Mammary epithelial cell (primary cell): ENCODE measurements at regions not wholly inside any gene's neighbourhood (a gene's known extent, or its start where the extent isn't known, plus 50 kb on each side); places are given as distances from the start of the nearest gene placed in this dataset.

ENCODE experiments used
- CTCF ChIP-seq, 2 donors: IDR thresholded peaks in 1 of 2; conservative IDR thresholded peaks in 1 of 2; 2 replicates each; pipeline ENCODE4 v1.5.1; 2011 to 2012; ENCODE audit warnings: inconsistent platforms in 2 of 2, low read length in 2 of 2, mild to moderate bottlenecking in 2 of 2, control low read depth in 1 of 2, low read depth in 1 of 2; ENCODE audit not compliant: insufficient read depth in 1 of 2; ENCODE audit errors: extremely low read depth in 1 of 2
- EZH2 ChIP-seq: IDR thresholded peaks from 2 replicates; pipeline ENCODE4 v1.6.1; 2012; ENCODE audit warnings: low read length, inconsistent platforms, borderline replicate concordance

GRCh38 chr7:67359900-67360299 is 363.3 kb downstream of the TYW1 start:
- no peak for TF ChIP-seq CTCF (conservative IDR thresholded peaks at IDR 0.05 in 1 of 2, IDR thresholded peaks at IDR 0.05 in 1 of 2; ENCODE audit: extremely low read depth in 1 of 2, insufficient read depth in 1 of 2, low read depth in 1 of 2, low read length in 2 of 2)
- no peak for TF ChIP-seq EZH2
